GM21619 (cell line): ENCODE measurements at regions not wholly inside any gene's neighbourhood (a gene's known extent, or its start where the extent isn't known, plus 50 kb on each side); places are given as distances from the start of the nearest gene placed in this dataset.
"Not testable (repeated sequence)": the region's sequence is repeated elsewhere in the genome, so short reads cannot be mapped to it uniquely, and the experiment has no call there.

ENCODE experiments used
- ATAC-seq: cut with Tn5 transposase; IDR thresholded peaks from one replicate; pipeline ENCODE4 v1.9.1; 2021; ENCODE audit not compliant: unreplicated experiment

DNA sequence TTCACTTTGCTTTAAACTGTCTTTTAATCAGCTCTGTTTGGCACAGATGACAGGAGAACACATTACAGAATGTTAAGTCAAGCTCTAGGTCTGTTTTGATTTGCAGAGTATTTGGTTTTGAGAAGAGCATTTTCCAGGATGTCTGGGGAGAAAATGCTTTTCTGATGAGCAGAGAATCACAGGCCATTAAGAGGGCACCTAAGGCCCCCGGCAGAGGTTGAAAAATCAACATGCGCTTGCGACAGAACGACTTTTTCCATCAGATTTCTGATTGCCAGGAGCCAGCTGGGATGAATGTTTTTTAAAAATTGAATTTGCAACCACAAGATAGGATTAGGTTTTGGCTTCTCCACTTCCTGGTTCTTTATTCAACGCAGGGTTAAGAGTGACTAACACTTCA lies 304.5 kb downstream of the JRKL start:
- ATAC-seq = no peak

DNA sequence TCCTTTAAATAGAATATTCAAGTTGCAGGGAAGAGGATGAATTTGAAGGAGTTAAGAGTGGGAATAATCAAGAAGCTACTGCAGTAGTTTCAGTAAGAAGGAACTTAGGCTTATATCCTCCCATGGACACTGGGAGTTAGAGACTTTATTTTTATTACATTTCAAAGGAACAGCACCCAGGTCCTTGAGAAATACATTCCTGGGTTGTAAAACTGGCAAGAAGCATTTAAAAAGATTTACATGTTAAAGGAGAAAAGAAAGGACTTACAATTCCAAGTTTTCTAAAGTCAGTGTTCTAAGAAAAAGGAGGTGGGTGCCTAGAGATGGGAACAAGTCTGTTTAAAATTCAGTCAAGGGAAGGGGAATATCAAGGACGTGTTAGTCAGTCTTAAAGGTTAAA lies 306.9 kb downstream of the JRKL start:
- ATAC-seq = no peak

DNA sequence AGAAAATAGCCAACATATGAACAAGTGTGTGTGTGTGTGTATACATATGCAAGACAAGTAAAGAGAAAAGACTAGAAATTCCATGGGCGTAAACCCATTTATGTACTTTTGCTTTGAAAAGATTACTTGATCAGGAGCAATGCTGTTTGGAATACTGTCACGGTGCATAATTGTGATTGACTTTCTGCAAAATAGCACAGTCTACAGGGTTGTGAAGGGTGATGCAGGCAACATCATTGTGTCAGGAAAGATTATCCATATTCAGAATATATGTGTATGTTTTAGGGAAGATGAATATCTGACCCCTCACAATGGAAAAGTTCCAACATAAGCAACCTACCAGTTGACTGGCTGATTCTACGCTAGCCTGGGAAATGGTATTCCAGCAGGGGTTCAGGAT lies 307.7 kb downstream of the JRKL start:
- ATAC-seq = no peak

DNA sequence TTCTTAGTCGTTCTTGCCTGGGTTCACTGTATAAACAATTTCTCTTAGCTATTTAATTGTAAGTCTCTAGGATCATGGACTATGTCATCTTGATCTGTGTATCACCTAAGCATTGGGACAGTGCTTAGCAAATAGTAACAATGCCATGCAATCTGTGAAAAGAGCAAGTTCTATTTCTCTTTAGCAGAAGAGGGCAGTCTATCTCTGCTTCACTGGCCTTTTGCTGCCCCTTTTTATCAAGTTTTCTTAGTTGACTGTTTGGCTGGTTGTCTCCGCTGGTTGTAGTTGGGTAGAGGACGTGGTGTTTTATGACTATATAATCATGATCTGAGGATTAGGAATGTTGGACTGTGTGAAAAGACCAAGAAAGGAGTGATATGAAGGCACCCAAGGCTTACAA lies 315.0 kb downstream of the JRKL start:
- no peak for ATAC-seq

DNA sequence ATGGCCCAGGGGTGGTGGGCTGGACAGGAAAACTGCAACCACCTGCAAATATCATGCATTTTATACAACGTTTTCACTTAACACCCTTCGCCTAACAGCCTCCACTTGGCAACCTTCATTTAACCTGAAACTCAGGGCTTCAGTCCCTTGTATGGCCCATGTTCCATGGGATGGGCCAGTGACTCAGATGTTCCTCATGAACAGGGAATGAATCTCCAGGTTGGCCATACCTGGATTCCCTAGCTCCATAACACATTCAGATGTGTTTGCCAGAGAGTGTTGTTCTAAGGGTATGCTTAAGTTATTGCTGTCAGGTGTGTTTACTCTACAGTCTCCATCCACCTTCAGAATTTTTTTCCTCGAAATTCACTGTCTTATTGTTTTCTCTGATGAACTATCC lies 316.9 kb downstream of the JRKL start:
- ATAC-seq = no peak

DNA sequence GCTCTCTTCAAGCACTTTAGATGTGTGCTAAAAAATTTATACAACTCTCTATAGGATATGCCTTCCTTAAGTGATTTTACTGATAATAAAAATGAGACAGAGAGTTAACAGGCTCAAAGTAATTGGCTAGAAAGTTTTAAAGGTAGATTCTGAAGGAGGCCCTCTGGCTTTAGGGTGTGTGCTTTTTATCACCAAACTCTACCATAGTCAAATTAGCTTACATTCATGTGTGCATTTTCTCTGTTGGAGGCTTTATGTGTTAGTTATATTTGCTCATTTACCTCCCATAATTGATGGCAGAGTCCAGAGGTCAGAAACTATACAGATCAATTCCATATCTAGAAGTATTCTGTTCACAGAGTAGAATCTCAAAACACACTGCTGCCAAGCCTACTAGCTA lies 317.5 kb downstream of the JRKL start:
- ATAC-seq = no peak

DNA sequence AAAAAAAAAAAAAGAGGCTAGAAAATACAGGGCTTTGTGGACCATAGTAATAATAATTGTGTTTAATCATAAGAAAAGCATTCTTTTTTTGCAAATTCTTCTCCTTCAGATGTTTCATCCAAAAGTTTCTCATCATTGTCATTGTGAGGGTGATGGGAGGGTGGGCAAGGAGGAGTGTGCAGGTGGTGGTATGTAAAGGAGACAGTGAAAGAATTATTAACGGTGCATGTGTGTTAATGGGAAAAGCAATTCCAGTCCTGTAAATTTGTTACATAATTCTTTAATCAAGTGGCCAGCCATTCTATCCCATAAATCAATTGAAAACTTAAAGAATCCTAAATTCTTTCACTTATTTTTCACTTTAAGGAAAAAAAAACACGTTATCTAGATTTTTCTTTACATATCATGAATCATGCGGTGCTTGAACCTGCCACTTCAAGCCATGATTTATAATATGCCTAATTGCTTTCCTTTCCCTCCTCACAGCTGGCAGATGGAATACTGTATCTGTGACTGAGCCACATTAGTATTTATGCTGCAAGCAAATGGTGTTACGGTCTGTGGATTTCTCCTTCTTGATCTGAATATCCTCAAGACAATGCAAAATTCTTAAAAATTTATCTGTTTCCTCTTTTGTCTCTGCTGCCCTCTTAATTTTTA lies 318.5 kb downstream of the JRKL start:
- no peak for ATAC-seq

DNA sequence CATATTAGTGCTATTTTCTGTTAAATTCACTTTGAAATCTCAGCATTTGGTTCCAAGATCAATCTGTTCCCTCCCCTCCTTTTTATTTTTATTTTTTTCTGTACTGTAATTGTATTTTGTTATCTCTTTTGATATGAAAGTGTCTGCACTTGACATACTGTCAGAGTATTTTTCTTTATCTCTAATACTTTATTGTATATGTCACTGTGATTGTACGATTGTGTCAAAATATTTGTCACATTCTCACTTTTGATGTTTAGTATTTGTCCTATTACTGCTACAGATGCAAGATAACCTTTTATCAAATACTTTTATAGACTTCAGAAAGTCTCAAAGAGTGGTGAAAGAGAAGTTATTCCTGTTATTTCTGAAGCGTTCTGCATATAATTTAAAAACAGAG lies 323.5 kb downstream of the JRKL start:
- no peak for ATAC-seq

DNA sequence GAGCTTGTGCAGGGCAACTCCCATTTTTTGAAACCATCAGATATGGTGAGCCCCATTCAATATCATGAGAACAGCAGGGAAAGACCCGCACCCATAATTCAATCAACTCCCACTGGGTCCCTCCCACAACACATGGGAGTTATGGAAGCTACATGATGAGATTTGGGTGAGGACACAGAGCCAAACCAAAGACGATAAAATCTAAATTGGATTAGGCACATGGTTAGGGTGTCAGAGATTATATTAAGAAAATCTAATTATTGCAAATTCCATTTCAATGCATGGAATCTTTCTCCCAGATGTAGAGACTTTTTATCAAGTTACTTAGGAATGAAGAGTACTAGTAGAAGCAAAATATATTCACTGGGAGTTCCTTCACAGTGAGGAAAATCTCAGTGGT lies 324.9 kb downstream of the JRKL start:
- no peak for ATAC-seq

DNA sequence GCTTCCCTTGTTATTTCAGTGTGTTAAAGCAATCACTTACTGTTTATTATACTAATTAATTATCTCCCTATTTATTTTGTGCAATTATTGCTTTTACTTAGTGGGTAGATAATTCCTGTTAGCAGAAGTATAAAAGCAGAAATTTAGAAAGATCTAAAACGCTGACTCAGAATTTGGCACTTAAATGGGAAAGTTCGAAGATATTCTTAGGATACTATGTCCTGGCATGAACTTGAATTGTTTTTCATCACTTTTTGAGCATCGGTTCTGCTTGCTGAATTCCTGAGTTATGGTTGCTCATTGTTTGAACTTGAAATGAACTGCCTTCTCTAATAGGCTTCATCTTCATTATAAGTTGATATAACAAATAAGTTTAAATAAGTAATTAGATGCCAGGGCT lies 325.4 kb downstream of the JRKL start:
- no peak for ATAC-seq

DNA sequence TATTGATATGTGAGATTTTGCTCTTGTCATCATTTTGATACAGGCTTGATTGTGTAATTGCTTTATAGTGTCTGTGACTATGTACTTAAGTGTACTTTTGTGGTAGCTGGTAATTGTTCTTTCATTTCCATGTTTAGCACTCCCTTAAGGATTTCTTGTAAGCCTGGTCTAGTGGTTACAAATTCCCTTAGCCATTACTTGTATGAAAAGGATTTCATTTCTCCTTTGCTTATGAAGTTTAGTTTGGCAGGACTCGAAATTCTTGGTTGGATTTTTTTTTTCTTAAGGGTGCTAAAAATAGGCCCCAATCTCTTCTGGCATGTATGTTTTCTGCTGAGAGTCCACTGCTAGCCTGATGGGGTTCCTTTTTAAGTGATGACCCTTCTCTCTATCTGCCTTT lies 346.8 kb downstream of the JRKL start:
- no peak for ATAC-seq

DNA sequence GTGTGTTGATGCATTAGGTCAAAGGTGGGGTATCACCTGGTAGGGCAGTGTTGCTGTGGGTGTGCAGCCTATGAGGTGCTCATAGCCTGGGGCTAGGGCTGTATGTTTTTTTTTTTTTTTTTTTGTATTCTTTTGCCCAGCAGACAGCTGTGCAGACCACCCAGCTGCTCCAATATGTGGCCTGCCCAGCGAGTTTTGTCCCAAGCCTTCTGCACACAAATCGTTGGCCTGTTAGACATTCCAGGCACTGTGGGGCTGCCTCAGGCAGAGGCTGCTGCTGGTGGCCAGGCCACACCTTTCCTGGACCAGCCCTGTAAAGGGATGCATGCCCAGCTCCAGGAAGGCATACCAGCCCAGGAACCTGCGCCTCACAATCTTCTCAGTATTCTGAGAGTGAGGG lies 348.5 kb downstream of the JRKL start:
- ATAC-seq = no peak

DNA sequence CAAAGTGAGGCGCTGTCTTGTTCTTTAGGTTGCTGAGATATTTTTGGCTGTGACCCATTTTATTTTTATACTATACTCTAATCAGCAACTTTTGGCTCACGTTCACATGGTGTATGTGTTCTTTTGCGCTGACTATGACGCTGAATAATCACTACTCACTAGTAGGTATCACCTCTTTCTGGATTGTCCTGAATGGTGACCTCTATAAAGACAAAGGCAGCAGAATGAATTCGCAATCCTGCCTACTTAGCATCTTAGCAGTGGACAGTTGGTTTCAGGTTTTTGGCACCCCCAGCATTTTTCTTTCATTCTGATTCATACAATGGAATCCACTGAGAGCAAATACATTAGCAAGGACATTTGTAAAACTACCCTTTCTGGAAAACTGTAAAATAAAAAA lies 351.3 kb downstream of the JRKL start:
- ATAC-seq = no peak

DNA sequence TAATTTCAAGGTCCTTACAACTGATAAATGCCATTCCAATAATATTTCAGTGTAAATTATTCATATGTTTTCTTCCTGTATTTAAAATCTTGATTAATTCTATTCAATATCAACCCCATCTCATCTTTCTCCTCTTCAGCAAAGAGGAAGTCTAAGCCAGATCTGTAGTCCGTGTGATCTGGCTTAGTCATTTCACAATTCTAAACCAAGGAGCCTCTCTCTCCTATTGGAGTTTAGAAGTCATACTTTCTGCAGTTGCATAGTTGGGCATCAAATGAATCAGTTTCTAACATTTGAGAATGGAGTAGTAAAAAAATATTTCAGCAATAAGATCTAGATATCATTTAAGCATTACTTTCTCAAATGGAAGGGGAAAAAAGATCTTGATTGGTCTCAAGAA lies 354.9 kb downstream of the JRKL start:
- ATAC-seq = no peak

DNA sequence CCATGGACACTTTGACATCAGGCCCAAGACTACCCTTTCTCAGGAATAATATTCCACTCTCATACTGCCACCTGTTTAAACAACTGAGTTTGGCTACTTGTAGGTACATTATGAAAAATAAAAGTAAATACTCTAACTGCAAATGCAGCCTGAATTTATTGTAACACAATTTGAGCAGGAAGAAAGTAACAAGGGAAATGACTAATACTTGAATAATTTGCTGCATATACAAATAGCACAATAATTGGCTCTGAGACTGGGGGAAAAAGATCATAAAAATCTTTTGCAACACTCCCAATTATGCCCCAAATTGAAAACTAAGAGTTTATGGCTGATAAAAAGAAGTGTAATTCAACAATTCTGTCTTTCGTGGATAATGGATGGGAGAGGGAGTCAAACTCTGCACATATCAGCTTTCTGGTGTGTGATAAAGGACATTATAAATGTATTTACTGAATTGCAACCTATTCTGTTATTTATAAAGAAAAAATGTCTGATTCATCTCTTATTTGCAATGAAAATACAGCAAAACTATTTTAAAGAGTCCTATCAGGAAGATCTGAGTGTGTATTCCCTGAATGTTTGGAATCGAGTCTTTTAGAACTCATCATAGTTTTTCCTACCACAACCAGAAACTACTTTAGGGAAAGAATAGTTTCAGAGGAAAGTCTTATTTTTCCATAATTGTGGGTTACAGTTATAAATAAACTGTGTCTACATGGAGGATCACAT lies 359.0 kb downstream of the JRKL start:
- ATAC-seq = no peak

DNA sequence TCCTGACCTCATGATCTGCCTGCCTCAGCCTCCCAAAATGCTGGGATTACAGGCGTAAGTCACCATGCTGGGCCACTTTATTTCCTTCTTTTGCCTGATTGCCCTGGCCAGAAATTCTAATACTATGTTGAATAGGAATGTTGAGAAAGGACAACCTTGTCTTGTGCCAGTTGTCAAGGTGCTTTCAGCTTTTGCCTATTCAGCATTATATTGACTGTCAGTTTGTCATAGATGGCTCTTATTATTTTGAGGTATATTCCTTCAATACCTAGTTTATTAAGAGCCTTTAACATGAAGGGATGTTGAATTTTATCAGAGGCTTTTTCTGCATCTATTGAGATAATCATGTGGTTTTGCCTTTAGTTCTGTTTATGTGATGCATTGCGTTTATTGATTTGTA lies 362.0 kb downstream of the JRKL start:
- ATAC-seq = not testable (repeated sequence)

DNA sequence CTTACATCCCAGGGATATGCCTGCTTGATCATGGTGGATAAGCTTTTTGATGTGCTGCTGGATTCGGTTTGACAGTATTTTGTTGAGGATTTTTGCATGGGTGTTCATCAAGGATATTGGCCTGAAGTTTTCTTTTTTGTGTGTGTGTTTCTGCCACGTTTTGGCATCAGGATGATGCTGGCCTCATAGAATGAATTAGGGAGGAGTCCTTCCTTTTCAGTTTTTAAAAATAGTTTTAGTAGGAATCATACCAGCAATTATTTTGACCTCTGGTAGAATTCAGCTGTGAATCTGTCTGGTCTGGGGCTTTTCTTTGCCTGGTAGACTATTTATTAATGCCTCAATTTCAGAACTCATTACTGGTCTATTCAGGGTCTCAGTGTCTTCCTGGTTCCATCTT lies 362.4 kb downstream of the JRKL start:
- no peak for ATAC-seq

DNA sequence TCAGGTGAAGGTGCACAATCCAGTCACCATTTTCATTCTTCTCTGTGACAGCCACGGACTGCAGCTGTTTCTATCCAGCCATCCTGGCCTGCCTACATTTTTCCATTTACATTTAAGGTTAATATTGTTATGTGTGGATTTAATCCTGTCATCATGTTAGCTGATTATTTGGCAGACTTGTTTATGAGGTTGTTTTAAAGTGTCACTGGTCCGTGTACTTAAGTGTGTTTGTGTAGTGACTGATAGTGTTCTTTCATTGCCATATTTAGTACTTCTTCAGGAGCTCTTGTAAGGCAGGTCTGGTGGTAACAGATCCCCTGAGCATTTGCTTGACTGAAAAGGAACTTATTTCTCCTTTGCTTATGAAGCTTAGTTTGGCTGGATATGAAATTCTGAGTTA lies 364.2 kb downstream of the JRKL start:
- no peak for ATAC-seq

DNA sequence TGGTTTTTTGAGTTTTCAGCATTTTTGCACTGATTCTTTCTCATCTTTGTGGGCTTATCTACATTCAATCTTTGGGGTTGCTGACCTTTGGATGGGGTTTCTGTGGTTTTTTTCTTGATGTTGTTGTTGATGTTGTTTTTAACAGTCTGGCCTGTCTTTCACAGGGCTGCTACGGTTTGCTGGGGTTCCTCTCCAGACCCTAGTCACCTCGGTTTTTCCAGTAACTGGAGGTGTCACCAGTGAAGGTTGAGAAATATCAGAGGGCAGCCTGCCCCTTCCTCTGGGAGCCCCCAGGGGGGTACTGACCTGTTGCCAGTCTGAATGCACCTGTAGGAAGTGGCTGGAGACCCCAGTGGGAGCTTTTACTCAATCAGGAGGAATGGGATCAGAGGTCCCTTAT lies 365.4 kb downstream of the JRKL start:
- ATAC-seq = no peak

DNA sequence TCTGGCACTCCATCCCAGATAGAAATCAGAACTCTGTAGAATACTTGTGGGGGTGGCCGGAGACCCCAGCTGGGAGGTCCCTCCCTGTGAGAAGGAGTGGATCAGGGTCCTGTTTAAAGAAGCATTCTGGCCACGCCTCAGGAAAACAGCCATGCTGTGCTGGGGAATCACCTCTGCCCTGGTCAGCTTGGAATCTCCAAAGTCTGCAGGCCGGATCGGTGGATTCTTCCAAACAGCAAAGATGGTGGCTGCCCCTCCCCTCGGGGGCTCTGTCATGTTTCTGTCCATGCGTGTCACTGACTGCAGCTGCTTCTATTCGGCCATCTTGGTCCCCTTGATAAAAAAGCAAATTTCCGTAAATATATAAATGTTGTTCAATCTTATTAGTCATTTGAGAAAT lies 365.9 kb downstream of the JRKL start:
- ATAC-seq = no peak

DNA sequence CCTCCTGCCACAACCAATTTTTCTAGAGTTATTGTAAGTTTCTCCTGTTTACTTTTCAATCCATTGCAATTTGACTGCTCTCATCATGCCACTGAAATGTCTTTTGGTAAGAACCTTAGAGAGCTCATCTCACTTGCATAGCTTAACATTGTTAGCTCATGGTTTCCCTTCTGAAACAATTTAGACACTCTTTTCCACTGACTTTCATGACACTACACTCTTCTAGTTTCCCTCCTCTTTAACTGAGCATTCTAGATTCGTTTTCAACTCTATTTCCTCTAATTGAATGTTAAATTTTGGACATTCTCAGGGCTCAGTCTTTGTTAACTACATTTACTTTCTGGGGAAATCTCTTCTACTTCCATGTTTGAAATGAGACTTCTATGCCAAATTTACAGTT lies 369.1 kb downstream of the JRKL start:
- ATAC-seq = no peak

DNA sequence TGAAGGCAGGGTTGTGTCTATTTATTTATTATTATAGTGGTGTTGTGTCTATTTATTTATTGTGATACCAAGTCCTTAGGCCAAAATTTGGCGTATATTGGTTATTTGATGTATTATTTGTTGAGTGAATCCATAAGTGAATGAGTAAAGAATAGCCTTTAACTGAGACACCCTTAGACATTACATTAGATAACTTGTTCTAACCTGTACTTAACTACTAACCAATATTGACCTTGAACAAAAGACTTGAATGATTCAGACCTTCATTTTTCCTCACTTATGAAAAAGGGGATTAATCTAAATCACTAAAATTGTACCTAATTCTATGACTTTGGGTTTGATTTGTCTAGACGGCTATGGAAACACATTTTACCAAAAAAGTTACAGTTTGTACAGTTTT lies 370.5 kb downstream of the JRKL start:
- no peak for ATAC-seq

DNA sequence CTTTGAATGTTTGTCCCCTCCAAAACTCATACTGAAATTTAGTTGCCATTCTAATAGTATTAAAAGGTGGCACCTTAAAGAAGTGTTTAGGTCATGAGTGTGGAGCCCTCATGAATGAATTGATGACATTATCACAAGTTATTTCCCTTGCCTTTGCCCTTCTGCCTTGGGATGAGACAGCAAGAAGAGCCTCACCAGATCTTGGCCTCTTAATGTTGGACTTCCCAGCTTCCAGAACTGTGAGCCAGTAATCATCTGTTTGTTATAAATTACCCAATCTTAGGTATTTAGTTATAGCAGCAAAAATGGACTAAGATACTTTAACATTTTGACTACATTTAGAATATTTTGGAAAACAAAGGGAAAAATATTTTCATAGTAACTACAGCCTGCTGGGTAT lies 371.0 kb downstream of the JRKL start:
- no peak for ATAC-seq
